Fibroblast of lung (primary cell): ENCODE measurements at regions not wholly inside any gene's neighbourhood (a gene's known extent, or its start where the extent isn't known, plus 50 kb on each side); places are given as distances from the start of the nearest gene placed in this dataset.

Experiments used
- EZH2 ChIP-seq: IDR thresholded peaks from 2 replicates; pipeline ENCODE4 v1.5.1; 2012; ENCODE audit warnings: low read length, control low read depth, mild to moderate bottlenecking; ENCODE audit errors: missing control alignments
- TF ChIP-seq, protein P1 (sequence below), 2 donors: IDR thresholded peaks in 1 of 2; conservative IDR thresholded peaks in 1 of 2; 1 replicate in 1 of 2; 2 replicates in 1 of 2; pipeline ENCODE4 v1.5.1; 2011 to 2012; ENCODE audit warnings: low read length in 2 of 2, control low read depth in 1 of 2, inconsistent platforms in 1 of 2, low read depth in 1 of 2, mild to moderate bottlenecking in 1 of 2

DNA sequence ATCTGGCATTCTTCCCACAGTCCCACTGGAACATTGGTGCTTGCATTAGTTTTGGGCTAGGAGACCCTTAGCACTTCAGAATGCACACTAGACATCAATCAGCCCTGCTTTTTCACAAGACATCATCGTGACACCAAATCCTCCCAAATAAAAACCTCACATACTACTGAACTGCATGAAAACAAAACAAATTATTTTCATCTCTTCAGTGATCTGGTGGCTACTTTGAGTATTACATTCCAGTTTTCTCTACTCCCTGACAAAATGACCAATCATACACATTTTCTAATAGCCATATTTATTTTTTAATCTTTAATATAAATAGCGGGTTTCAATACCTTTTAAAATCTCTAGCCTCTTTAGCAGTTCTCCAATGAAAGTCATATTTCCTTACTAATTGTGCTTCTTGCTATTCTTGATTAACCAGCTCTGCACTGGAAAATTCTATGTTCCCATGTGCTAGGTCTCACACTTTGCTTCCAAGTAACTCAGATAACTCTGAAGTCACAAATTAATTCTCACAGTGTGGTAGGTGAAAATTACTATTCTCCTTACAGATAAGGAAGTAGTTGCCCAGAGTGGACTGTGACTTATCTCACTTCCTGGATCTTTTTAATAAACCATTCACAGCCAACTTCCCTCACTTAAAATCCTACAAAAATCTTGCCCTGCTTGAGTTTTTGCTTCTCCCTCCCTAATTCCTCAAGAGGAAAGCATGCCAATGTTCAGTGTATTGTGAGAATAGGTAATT is 82.5 kb upstream of the EPB41L3 start:
- TF ChIP-seq, protein P1, sequence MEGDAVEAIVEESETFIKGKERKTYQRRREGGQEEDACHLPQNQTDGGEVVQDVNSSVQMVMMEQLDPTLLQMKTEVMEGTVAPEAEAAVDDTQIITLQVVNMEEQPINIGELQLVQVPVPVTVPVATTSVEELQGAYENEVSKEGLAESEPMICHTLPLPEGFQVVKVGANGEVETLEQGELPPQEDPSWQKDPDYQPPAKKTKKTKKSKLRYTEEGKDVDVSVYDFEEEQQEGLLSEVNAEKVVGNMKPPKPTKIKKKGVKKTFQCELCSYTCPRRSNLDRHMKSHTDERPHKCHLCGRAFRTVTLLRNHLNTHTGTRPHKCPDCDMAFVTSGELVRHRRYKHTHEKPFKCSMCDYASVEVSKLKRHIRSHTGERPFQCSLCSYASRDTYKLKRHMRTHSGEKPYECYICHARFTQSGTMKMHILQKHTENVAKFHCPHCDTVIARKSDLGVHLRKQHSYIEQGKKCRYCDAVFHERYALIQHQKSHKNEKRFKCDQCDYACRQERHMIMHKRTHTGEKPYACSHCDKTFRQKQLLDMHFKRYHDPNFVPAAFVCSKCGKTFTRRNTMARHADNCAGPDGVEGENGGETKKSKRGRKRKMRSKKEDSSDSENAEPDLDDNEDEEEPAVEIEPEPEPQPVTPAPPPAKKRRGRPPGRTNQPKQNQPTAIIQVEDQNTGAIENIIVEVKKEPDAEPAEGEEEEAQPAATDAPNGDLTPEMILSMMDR (conservative IDR thresholded peaks at IDR 0.05 in 1 of 2, IDR thresholded peaks at IDR 0.05 in 1 of 2; ENCODE audit: low read depth in 1 of 2, low read length in 2 of 2) = peak in 1 of 2 donors; percentile 4
- no peak for TF ChIP-seq EZH2
